MM.1S (cell line): ENCODE measurements at regions not wholly inside any gene's neighbourhood (a gene's known extent, or its start where the extent isn't known, plus 50 kb on each side); places are given as distances from the start of the nearest gene placed in this dataset.

Experiments used
- DNase-seq: peaks from one replicate; pipeline ENCODE4 v3.0.0-alpha.2; 2015
- H2AFZ ChIP-seq: fragments of 300-600 bp; sonication (generic); 2 replicates; pipeline ENCODE4 v1.6.0; 2016; ENCODE audit warnings: antibody characterized with exemption, low read length
- H3F3A ChIP-seq: fragments of 300-600 bp; sonication (generic); 2 replicates; pipeline ENCODE4 v1.6.1; 2016; ENCODE audit warnings: mild to moderate bottlenecking, antibody characterized with exemption, low read length, moderate library complexity, mixed read lengths; ENCODE audit not compliant: insufficient read depth
- H3K27ac ChIP-seq: fragments of 300-600 bp; sonication (generic); 2 replicates; pipeline ENCODE4 v1.5.1; 2016; ENCODE audit warnings: mild to moderate bottlenecking, low read length
- H3K27me3 ChIP-seq: fragments of 300-600 bp; sonication (generic); replicated peaks from 2 replicates; pipeline ENCODE4 v1.6.0; 2016; ENCODE audit warnings: low read length; ENCODE audit not compliant: insufficient read depth
- H3K36me3 ChIP-seq: fragments of 300-600 bp; sonication (generic); replicated peaks from 2 replicates; pipeline ENCODE4 v1.6.1; 2016; ENCODE audit warnings: mild to moderate bottlenecking, low read length, mixed read lengths; ENCODE audit not compliant: insufficient read depth
- H3K4me1 ChIP-seq: fragments of 300-600 bp; sonication (generic); 2 replicates; pipeline ENCODE4 v1.6.1; 2016; ENCODE audit warnings: low read length, mixed read lengths
- H3K4me2 ChIP-seq: fragments of 300-600 bp; sonication (generic); 2 replicates; pipeline ENCODE4 v1.6.0; 2016; ENCODE audit warnings: low read depth, low read length
- H3K4me3 ChIP-seq: fragments of 300-600 bp; sonication (generic); 2 replicates; pipeline ENCODE4 v1.5.1; 2016; ENCODE audit warnings: low read length, mixed read lengths
- H3K79me2 ChIP-seq: fragments of 300-600 bp; sonication (generic); 2 replicates; pipeline ENCODE4 v1.6.1; 2016; ENCODE audit warnings: mixed run types, low read length, mixed read lengths
- H3K9ac ChIP-seq: fragments of 300-600 bp; sonication (generic); 2 replicates; pipeline ENCODE4 v1.6.1; 2016; ENCODE audit warnings: low read length, mixed read lengths
- H3K9me2 ChIP-seq: fragments of 300-600 bp; sonication (generic); replicated peaks from 2 replicates; pipeline ENCODE4 v1.6.1; 2016; ENCODE audit warnings: mild to moderate bottlenecking, low read length, mixed read lengths; ENCODE audit not compliant: insufficient read depth
- H3K9me3 ChIP-seq: fragments of 300-600 bp; sonication (generic); replicated peaks from 2 replicates; pipeline ENCODE4 v1.6.1; 2016; ENCODE audit warnings: mild to moderate bottlenecking, low read length, mixed read lengths; ENCODE audit not compliant: insufficient read depth
- H4K20me1 ChIP-seq: fragments of 300-600 bp; sonication (generic); 2 replicates; pipeline ENCODE4 v1.6.1; 2016; ENCODE audit warnings: mild to moderate bottlenecking, low read length, moderate library complexity, mixed read lengths; ENCODE audit not compliant: insufficient read depth
- EZH2 ChIP-seq: fragments of 300-600 bp; sonication (generic); optimal IDR thresholded peaks from 2 replicates; pipeline ENCODE3; 2017; ENCODE audit warnings: low read depth, mild to moderate bottlenecking, antibody characterized with exemption, low read length, mixed read lengths
- EZH2phosphoT487 ChIP-seq: fragments of 300-600 bp; sonication (generic); IDR thresholded peaks from 2 replicates; pipeline ENCODE4 v1.6.1; 2018; ENCODE audit warnings: antibody characterized with exemption, low read length
- TF ChIP-seq, protein P1 (sequence below): fragments of 300-600 bp; sonication (generic); IDR thresholded peaks from 2 replicates; pipeline ENCODE4 v1.5.1; 2016; ENCODE audit warnings: antibody characterized with exemption, low read length, mixed read lengths

DNA sequence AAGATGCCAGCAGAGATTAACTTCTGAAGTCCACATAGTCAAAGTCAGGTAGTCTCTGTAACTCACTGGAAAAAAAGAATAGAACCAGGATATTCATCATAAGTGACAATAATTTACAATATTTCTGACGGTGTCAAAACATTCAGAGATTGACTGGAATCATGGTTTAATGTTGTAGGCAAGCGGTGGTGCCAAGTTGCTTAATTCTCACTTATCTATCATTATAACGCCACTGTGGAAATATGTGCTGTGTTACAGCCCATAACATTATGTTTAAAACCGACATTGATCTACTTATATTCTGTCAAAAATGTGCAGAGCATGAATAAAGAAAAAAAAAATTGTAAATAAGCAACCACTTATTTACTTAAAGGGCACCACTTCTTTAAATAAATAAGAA lies 801.7 kb downstream of the DIPK2A start:
- H3K4me2 ChIP-seq = no peak overlapping the region
- peaks cover 6% of the 10 kb centered on the region; the same call in 1 of the 2 replicates for H3K4me1 ChIP-seq
- TF ChIP-seq, protein P1, sequence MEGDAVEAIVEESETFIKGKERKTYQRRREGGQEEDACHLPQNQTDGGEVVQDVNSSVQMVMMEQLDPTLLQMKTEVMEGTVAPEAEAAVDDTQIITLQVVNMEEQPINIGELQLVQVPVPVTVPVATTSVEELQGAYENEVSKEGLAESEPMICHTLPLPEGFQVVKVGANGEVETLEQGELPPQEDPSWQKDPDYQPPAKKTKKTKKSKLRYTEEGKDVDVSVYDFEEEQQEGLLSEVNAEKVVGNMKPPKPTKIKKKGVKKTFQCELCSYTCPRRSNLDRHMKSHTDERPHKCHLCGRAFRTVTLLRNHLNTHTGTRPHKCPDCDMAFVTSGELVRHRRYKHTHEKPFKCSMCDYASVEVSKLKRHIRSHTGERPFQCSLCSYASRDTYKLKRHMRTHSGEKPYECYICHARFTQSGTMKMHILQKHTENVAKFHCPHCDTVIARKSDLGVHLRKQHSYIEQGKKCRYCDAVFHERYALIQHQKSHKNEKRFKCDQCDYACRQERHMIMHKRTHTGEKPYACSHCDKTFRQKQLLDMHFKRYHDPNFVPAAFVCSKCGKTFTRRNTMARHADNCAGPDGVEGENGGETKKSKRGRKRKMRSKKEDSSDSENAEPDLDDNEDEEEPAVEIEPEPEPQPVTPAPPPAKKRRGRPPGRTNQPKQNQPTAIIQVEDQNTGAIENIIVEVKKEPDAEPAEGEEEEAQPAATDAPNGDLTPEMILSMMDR = no peak
- TF ChIP-seq EZH2 (no peak), EZH2phosphoT487 (no peak)
- H3F3A ChIP-seq = no peaks in the 10 kb centered on the region
- no peak overlapping the region for H3K9ac ChIP-seq
- no peaks in the 10 kb centered on the region for H3K79me2 ChIP-seq
- H3K27me3 ChIP-seq = no peaks in the 10 kb centered on the region
- no peaks in the 10 kb centered on the region for H3K9me3 ChIP-seq
- H4K20me1 ChIP-seq = no peaks in the 10 kb centered on the region
- no peak overlapping the region for H2AFZ ChIP-seq
- no peaks in the 10 kb centered on the region for H3K9me2 ChIP-seq
- DNase-seq = no peak
- no peaks in the 10 kb centered on the region for H3K36me3 ChIP-seq
- no peak overlapping the region for H3K27ac ChIP-seq
- H3K4me3 ChIP-seq = no peak overlapping the region

DNA sequence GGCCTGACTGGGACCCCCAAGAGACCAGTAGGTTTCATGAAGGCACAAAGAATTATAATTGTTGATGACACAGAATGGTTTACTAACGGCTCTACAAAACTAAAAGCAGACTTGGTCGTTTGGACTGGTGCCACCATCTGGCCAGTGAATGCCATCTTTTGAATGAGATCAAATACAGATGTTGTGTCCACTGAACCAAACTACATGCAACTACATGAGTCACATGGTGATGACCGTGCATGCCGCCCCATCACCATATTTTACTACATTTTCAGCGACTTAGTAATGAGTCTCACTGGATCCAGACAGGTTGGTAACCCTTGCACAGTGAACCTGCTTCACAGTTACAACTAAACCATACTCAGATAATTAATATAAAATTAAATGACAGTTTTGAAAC lies 803.3 kb downstream of the DIPK2A start:
- H3K9me2 ChIP-seq = no peaks in the 10 kb centered on the region
- H3K4me1 ChIP-seq = peaks cover 6% of the 10 kb centered on the region; the same call in 1 of the 2 replicates
- no peaks in the 10 kb centered on the region for H3K27me3 ChIP-seq
- DNase-seq = no peak
- no peak overlapping the region for H3K4me2 ChIP-seq
- H3K9ac ChIP-seq = no peak overlapping the region
- H3K79me2 ChIP-seq = no peaks in the 10 kb centered on the region
- no peaks in the 10 kb centered on the region for H3K36me3 ChIP-seq
- H3K4me3 ChIP-seq = no peak overlapping the region
- TF ChIP-seq, protein P1 = peak; percentile 15; the same call in 1 of the 2 replicates
- TF ChIP-seq EZH2 = no peak
- H3F3A ChIP-seq = no peaks in the 10 kb centered on the region
- no peak overlapping the region for H3K27ac ChIP-seq
- no peaks in the 10 kb centered on the region for H3K9me3 ChIP-seq
- no peaks in the 10 kb centered on the region for H4K20me1 ChIP-seq
- no peak overlapping the region for H2AFZ ChIP-seq

DNA sequence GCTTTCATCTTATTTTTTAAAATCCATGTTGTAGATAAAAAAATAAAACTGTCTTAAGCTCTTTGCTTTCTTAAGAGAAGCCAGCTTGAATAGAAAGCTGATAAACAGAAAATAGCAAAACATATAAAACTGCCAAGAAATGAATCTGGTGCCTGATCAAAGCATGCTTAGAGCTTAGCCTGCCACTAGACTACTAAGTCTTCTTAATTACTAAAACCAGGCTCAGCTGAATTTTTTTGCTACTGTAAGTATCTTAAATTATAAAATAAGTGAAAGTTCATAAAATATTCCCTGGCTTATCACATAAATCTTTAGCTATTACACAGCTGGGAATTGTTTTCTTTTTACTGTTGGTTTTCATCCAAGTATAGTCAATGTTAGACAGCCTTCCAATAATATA lies 803.9 kb downstream of the DIPK2A start:
- H3K9ac ChIP-seq = no peak overlapping the region
- H3K9me3 ChIP-seq = no peaks in the 10 kb centered on the region
- H4K20me1 ChIP-seq = no peaks in the 10 kb centered on the region
- no peak overlapping the region for H3K4me2 ChIP-seq
- no peaks in the 10 kb centered on the region for H3K27me3 ChIP-seq
- H3K27ac ChIP-seq = no peak overlapping the region
- TF ChIP-seq EZH2 = no peak
- TF ChIP-seq, protein P1 = no peak
- no peak for TF ChIP-seq EZH2phosphoT487
- H2AFZ ChIP-seq = no peak overlapping the region
- H3F3A ChIP-seq = no peaks in the 10 kb centered on the region
- no peaks in the 10 kb centered on the region for H3K79me2 ChIP-seq
- no peak overlapping the region for H3K4me3 ChIP-seq
- H3K9me2 ChIP-seq = no peaks in the 10 kb centered on the region
- H3K4me1 ChIP-seq = peaks cover 6% of the 10 kb centered on the region; the same call in 1 of the 2 replicates
- no peak for DNase-seq
- H3K36me3 ChIP-seq = no peaks in the 10 kb centered on the region
